Left hindlimb (tissue), 1 donor: ENCODE measurements at regions not wholly inside any gene's neighbourhood (a gene's known extent, or its start where the extent isn't known, plus 50 kb on each side); places are given as distances from the start of the nearest gene placed in this dataset.
A peak's percentile ranks its signal among the peaks of the same experiment; 100 is the strongest.

Source experiments
- DNase-seq: peaks from one replicate; pipeline ENCODE4 v3.0.0-alpha.2; 2018

- no peak for DNase-seq
These were observed 674.3 kb upstream of the POU3F3 start for GRCh38 chr2:104179644-104180043.

- no peak for DNase-seq
These were observed 653.3 kb upstream of the POU3F3 start for GRCh38 chr2:104200533-104201168.

- no peak for DNase-seq
These were observed 640.2 kb upstream of the POU3F3 start for GRCh38 chr2:104213758-104214157.

GRCh38 chr2:104215269-104216161, 638.4 kb upstream of the POU3F3 start:
- no peak for DNase-seq

GRCh38 chr2:104233591-104233990, 620.3 kb upstream of the POU3F3 start:
- DNase-seq: no peak

- no peak for DNase-seq
These were observed 617.4 kb upstream of the POU3F3 start for GRCh38 chr2:104236491-104236890.

GRCh38 chr2:104240984-104241383, 612.9 kb upstream of the POU3F3 start:
- no peak for DNase-seq

- DNase-seq: no peak
These were observed 604.3 kb upstream of the POU3F3 start for GRCh38 chr2:104249629-104250028.

- DNase-seq: no peak
These were observed 603.3 kb upstream of the POU3F3 start for GRCh38 chr2:104250635-104251034.

- DNase-seq: no peak
These were observed 599.9 kb upstream of the POU3F3 start for GRCh38 chr2:104254017-104254416.

- no peak for DNase-seq
These were observed 591.2 kb upstream of the POU3F3 start for GRCh38 chr2:104262714-104263113.

- DNase-seq: no peak
These were observed 574.3 kb upstream of the POU3F3 start for GRCh38 chr2:104279646-104280045.

GRCh38 chr2:104280216-104280615, 573.7 kb upstream of the POU3F3 start:
- no peak for DNase-seq

- DNase-seq: peak; percentile 65
These were observed 567.1 kb upstream of the POU3F3 start for GRCh38 chr2:104286841-104287240.

- no peak for DNase-seq
These were observed 564.0 kb upstream of the POU3F3 start for GRCh38 chr2:104289651-104290565.

- no peak for DNase-seq
These were observed 563.4 kb upstream of the POU3F3 start for GRCh38 chr2:104290566-104290891.

GRCh38 chr2:104312684-104313083, 541.2 kb upstream of the POU3F3 start:
- DNase-seq: no peak

- no peak for DNase-seq
These were observed 535.8 kb upstream of the POU3F3 start for GRCh38 chr2:104318001-104318665.

GRCh38 chr2:104321116-104321795, 532.7 kb upstream of the POU3F3 start:
- DNase-seq: peak; percentile 30

GRCh38 chr2:104321796-104322349, 532.0 kb upstream of the POU3F3 start:
- no peak for DNase-seq

- DNase-seq: no peak
These were observed 521.2 kb upstream of the POU3F3 start for GRCh38 chr2:104332731-104333130.

- DNase-seq: no peak
These were observed 516.0 kb upstream of the POU3F3 start for GRCh38 chr2:104337869-104338268.
